ENCODE measurements at regions not wholly inside any gene's neighbourhood (a gene's known extent, or its start where the extent isn't known, plus 50 kb on each side); places are given as distances from the start of the nearest gene placed in this dataset.
"Not testable (repeated sequence)": the region's sequence is repeated elsewhere in the genome, so short reads cannot be mapped to it uniquely, and the experiment has no call there.

DNA sequence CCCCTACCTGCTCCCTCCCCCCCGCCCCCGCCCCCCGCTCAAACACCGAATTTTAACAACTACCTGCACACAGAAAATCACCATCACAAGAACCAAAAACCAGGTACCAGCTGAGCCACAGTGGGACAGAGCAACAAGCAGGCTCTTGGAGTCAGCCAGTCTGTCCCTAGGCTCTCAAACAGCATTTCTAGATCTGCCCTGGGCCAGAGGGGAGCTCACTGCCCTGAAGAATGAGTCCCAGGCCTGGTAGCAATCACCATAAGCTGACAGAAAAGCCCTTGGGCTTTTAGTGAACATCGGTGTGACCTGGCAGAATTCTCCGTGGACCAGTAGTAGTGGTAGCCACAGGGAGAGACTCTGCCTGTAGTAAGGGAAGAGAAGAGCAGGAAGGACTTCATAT lies 58.3 kb downstream of the C11orf87 start:
- peak; percentile 42 for DNase-seq (ENCODE audit: low read depth, low spot score)

GRCh38 chr11:109486129-109486528 lies 64.1 kb downstream of the C11orf87 start:
- DNase-seq (ENCODE audit: low read depth, low spot score), result no peak

DNA sequence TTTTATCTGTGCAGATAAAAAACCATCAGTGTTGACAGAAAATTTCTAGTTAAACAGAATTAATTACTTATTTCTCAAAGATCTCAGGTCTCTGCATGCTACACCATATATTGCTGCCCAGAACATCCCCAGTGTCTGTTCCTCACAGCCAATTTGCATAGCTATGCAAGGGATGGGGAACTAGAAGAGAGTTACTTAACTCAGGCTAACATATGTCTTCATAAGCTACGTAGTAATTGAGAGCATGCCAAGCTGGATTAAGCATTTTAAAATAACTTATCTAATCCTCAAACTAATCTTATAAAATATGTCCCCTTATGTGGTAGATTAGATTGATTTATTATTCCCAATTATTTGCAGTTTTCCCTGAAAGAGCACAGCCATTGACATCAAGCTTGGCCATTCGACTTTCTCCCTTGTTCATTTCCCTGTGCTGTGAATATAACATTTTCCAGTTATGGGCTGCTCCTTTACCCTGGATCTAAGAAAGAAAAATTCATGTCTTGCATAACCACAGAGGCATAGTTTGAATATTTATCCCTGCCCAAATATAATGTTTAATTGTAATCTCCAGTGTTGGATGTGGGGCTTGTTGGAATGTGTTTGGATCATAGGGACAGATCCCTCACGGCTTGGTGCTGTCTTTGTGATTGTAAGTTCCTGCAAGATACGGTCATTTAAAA lies 69.1 kb downstream of the C11orf87 start:
- no peak for DNase-seq (ENCODE audit: low read depth, low spot score)

GRCh38 chr11:109506115-109506514 lies 84.1 kb downstream of the C11orf87 start:
- no peak for DNase-seq (ENCODE audit: low read depth, low spot score)

- no peak for DNase-seq (ENCODE audit: low read depth, low spot score)
Measured at GRCh38 chr11:109507331-109507730, 85.3 kb downstream of the C11orf87 start.

GRCh38 chr11:109507836-109508561 lies 86.0 kb downstream of the C11orf87 start:
- no peak for DNase-seq (ENCODE audit: low read depth, low spot score)

GRCh38 chr11:109508943-109509342 lies 87.0 kb downstream of the C11orf87 start:
- no peak for DNase-seq (ENCODE audit: low read depth, low spot score)

GRCh38 chr11:109510316-109510715 lies 88.3 kb downstream of the C11orf87 start:
- DNase-seq (ENCODE audit: low read depth, low spot score), result no peak

- no peak for DNase-seq (ENCODE audit: low read depth, low spot score)
Measured at GRCh38 chr11:109511598-109511997, 89.6 kb downstream of the C11orf87 start.

DNA sequence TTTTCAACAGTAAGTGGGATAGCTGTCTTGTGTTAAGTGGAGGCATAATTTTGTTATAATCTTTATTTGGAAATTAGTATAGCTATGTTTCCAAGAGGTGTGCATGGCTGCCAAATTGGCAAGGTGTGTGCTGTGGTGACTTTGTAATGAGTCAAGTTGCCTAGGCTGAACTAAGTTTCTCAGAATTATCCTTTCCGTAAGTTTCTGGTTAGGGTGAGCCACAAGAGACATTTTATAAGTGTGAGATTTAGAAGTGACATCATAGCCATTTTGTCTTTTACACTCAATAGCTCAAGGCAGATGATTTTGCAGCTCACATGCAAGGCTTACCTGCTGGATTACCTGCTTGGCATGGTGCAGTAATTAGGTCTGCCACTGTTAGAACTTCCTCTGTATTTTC lies 90.3 kb downstream of the C11orf87 start:
- no peak for DNase-seq (ENCODE audit: low read depth, low spot score)

GRCh38 chr11:109512680-109513079 lies 90.7 kb downstream of the C11orf87 start:
- DNase-seq (ENCODE audit: low read depth, low spot score), result no peak

DNA sequence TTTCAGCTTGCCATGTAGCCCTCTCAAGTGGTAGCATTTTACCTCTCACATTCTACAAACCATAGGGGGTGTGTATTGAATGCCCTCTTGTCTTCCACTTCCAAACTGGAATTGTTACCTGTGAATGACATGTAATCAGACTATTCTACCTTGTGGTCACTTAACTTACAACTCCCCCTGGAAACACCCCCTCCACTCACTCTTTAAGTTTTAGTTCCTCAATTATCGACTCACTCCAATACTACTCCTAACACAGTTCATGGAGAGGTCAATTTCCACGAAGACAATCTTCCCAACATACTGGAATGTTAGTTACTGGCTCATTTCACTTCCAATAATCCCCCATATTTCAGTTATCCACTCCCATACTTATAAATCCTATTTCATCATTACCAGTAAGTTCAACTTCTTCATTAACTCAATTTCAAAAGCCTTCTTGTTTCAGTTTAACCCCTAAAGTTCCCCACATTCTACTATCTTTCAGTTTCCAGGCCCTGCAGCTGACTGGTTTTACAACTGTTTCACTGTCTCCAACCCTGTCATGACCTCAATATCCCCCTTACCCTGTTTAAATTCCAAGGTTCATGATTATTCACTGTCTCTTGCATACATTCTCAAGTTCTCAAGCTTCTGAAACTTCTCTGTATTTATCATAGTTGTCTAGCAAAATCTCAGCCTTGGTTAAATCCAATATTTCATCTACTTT lies 92.5 kb downstream of the C11orf87 start:
- DNase-seq (ENCODE audit: low read depth, low spot score), result no peak

DNA sequence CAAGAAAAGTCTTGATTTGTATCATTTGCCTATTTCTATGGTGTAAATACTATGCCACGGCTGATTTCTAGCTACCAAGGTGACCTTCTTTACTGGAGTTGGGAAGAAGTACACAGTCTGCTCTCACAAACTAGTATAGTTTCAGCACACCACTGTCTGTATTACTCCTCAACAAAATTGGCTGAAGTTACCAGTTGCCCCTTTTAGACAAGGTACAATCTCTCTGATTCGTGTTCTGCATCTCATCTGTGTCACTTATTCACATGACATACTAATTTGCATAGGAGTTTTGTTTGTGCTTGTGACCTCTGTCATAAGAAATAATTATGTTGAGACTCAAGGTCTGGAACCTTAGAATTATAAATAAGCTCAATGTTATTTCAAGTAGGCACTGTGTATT lies 97.3 kb downstream of the C11orf87 start:
- no peak for DNase-seq (ENCODE audit: low read depth, low spot score)

DNA sequence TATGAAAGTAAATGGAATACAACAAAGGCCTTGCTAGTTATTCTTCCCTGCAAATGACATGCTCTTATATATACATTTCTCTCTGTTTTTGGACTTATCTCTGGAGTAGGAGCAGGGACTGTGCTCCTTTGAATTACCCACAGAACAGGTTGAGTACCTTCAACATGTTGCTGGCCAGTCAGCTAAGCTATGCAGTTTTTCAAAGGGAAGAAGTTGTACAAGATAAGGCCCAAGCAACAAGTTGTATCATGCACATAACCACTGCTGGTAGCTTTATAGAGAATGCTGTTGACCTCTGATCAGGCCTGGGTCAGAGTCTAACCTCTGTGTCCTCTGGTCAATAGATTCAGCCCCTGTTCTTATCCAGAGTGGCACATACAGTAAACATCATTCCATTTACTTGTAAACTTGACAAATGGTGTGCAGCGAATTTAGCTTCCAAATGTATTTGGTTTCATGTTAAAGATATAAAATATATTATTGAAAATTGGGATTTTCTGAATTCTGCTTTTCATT lies 99.6 kb downstream of the C11orf87 start:
- no peak for DNase-seq (ENCODE audit: low read depth, low spot score)

- DNase-seq (ENCODE audit: low read depth, low spot score), result no peak
Measured at GRCh38 chr11:109522116-109522755, 100.2 kb downstream of the C11orf87 start.

DNA sequence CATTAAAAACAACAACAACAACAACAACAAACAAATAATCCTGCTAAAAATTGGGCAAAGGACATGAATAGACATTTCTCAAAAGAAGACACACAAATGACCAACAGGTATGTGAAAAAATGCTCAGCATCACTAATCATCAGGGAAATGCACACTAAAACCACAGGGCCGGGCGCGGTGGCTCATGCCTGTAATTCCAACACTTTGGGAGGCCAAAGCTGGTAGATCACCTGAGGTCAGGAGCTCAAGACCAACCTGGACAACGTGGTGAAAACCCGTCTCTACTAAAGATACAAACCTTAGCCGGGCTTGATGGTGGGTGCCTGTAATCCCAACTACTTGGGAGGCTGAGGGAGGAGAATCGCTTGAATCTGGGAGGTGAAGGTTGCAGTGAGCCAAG lies 103.6 kb downstream of the C11orf87 start:
- DNase-seq (ENCODE audit: low read depth, low spot score), result not testable (repeated sequence)

GRCh38 chr11:109526061-109526460 lies 104.1 kb downstream of the C11orf87 start:
- DNase-seq (ENCODE audit: low read depth, low spot score), result no peak

DNA sequence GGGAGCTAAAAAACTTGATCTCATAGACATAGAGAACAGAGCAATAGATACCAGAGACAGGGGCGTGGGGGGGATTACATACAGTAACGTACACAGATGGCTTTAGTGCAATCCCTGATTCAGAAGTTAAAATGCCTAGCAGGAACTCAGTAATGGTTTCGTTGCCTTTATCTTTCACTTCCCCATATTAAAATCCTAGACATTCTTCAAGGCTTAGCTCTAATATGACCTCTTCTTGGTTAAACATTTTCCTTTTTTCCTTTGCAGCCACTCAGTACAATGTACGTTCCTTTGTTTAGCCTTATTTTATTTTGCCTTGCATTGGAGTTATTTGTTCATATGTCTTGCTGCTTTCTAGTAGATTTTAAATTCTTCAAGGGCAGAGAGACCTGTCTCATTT lies 104.9 kb downstream of the C11orf87 start:
- DNase-seq (ENCODE audit: low read depth, low spot score), result no peak

DNA sequence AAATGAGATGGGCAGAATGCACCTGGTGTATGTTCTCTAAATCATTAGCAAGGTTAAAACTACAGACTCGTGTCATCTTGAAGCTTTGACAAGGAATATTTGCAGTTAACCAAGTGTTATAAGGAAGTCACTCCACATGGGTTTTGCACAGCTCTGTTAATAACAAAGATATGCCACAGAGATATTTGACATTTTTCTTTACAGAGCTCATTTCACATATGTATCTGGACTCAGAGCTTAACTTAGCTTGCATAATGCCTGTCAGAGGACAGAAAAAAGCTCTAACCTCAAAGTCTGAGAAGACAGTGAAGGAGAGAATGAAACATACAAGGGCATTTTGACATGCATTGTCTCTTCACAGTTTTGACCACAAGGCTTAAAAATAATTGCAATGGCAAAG lies 105.5 kb downstream of the C11orf87 start:
- no peak for DNase-seq (ENCODE audit: low read depth, low spot score)

GRCh38 chr11:109547356-109548027 lies 125.5 kb downstream of the C11orf87 start:
- no peak for DNase-seq (ENCODE audit: low read depth, low spot score)

DNA sequence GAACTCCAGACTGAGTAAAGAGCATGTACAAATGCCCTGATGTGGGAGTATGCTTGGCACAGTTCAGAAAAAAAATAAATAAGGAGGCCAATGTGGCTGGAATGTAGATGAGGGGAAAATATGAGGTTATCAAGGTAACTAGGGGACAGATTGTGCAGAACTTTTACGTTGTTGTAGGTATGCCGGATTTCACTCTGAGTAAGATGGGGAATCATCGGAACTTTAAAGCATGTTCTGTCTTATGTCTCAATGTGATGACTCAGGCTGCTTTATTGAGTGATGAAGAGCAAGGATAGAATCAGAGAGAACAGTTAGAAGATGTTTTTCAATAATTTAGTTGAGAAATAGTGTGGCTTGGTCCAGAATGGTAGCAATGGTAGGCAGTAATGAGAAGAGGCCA lies 130.4 kb downstream of the C11orf87 start:
- DNase-seq (ENCODE audit: low read depth, low spot score), result no peak
